Prostate gland (tissue), 2 donors: ENCODE measurements at regions not wholly inside any gene's neighbourhood (a gene's known extent, or its start where the extent isn't known, plus 50 kb on each side); places are given as distances from the start of the nearest gene placed in this dataset.
"Not testable (repeated sequence)": the region's sequence is repeated elsewhere in the genome, so short reads cannot be mapped to it uniquely, and the experiment has no call there.

ENCODE experiments used
- CTCF ChIP-seq, 4 experiments: fragments of 200-600 bp in 2 of 4; fragments of 450-650 bp in 2 of 4; sonication (generic) in 2 of 4; IDR thresholded peaks; 1 replicate in 3 of 4; 2 replicates in 1 of 4; pipeline ENCODE4 v1.5.1; 2016 to 2019; ENCODE audit warnings: antibody characterized with exemption in 4 of 4, mild to moderate bottlenecking in 2 of 4, moderate library complexity in 2 of 4
- POLR2A ChIP-seq: fragments of 450-650 bp; IDR thresholded peaks from one replicate; pipeline ENCODE4 v1.6.1; 2016; ENCODE audit warnings: antibody characterized with exemption, mild to moderate bottlenecking

DNA sequence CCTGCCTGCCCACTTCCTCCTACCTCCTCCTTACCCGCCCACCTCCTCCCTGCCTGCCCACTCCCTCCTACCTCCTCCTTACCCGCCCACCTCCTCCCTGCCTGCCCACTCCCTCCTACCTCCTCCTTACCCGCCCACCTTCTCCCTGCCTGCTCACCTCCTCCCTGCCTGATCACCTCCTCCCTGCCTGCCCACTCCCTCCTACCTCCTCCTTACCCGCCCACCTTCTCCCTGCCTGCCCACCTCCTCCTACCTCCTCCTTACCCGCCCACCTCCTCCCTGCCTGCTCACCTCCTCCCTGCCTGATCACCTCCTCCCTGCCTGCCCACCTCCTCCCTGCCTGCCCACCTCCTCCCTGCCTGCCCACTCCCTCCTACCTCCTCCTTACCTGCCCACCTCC lies 72.0 kb downstream of the MATN1 start:
- not testable (repeated sequence) for TF ChIP-seq POLR2A; CTCF (IDR thresholded peaks at IDR 0.05)
